Activated B cell treated with CpG ODN at 0.5 μM for 24 hours (primary cell): ENCODE measurements at regions not wholly inside any gene's neighbourhood (a gene's known extent, or its start where the extent isn't known, plus 50 kb on each side); places are given as distances from the start of the nearest gene placed in this dataset.
A peak's percentile ranks its signal among the peaks of the same experiment; 100 is the strongest.

ENCODE experiments used
- ATAC-seq: fragments of 200-7000 bp; cut with Tn5 transposase; one replicate; pipeline ENCODE4 v1.10.0; 2021; ENCODE audit warnings: low read depth, mild to moderate bottlenecking, moderate library complexity
- CTCF ChIA-PET: fragments of 350-600 bp; sonication (Branson Sonifier 250); formaldehyde crosslinking; loops from one replicate; lab custom pipeline; 2021; ENCODE audit warnings: antibody characterized with exemption; lab: Charles Lee
- POLR2A ChIA-PET: fragments of 350-600 bp; sonication (Branson Sonifier 250); formaldehyde crosslinking; loops from one replicate; lab custom pipeline; 2021; ENCODE audit warnings: antibody characterized with exemption; lab: Charles Lee
- DNase-seq: peaks from one replicate; pipeline ENCODE4 v3.0.0; 2022
- H3K27ac Mint-ChIP-seq: one replicate; pipeline ENCODE4 v1.8.0; 2020; ENCODE audit warnings: mixed read lengths
- H3K27me3 Mint-ChIP-seq: one replicate; pipeline ENCODE4 v1.8.0; 2021; ENCODE audit warnings: mixed read lengths
- H3K36me3 Mint-ChIP-seq: one replicate; pipeline ENCODE4 v1.8.0; 2021; ENCODE audit warnings: low read depth, mixed read lengths
- H3K4me1 Mint-ChIP-seq: one replicate; pipeline ENCODE4 v1.8.0; 2021; ENCODE audit warnings: mixed read lengths
- H3K4me3 Mint-ChIP-seq: one replicate; pipeline ENCODE4 v1.8.0; 2020; ENCODE audit warnings: mild to moderate bottlenecking, mixed read lengths
- H3K9me3 Mint-ChIP-seq: one replicate; pipeline ENCODE4 v1.8.0; 2020; ENCODE audit warnings: mixed read lengths
- intact Hi-C: fragments of 100-400 bp; cut with micrococcal nuclease; formaldehyde crosslinking; loops from one replicate; pipeline ENCODE4 v1.15.1; 2024
- TF ChIP-seq, protein P1 (sequence below): fragments of 200-600 bp; IDR thresholded peaks from one replicate; pipeline ENCODE4 v1.8.0; 2022; ENCODE audit warnings: antibody characterized with exemption, mild to moderate bottlenecking

DNA sequence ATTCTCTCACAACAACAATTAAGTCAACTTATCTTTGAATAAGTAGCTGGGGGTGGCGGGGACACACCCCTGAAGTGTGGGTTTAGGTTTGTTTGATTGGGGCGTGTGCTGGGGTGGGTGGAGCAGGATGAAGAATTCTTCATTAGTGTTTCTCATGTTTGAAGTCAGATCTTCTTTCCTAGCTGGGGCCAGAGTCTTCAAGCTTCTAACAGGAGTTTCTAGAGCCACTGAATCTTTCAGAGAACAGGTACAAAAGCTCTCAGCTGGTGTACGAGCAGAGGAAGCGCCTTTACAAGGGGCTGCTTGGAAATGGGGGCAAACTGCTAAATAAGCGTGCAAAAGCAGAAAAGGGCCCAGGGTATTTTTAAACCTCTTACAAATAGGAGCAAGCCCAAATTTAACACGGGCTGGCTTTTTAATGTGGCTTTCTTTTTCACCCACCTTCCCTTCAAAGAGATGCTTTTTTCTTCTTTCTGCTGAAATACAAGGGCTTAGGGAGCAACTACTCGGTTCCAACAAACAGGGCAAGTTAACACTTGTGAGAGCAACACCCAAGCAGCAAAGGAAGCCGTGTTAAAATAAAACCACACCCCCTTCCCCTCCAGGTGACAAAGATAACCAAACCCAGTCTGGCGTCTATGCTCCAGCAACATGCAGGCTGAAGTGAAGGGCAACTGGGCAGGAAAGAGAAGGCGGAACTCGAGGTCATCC lies 86.9 kb upstream of the RASGRP1 start:
- intact Hi-C loops: loop anchor here (1.0 kb wide), 5 partner anchors 9 to 87 kb away; partner anchors contain the start of gene RASGRP1
- H3K4me1 Mint-ChIP-seq: peaks cover 58% of the 10 kb centered on the region

GRCh38 chr15:38652183-38652794 lies 87.7 kb upstream of the RASGRP1 start:
- Mint-ChIP-seq H3K27me3 (no peaks in the 10 kb centered on the region), H3K27ac (peak overlapping the region; percentile 89), H3K4me1 (peaks cover 55% of the 10 kb centered on the region), H3K9me3 (no peaks in the 10 kb centered on the region), H3K4me3 (peak overlapping the region; percentile 72), H3K36me3 (no peaks in the 10 kb centered on the region)
- ChIA-PET POLR2A (interaction anchor here (0.8 to 5.6 kb wide), 5 partner anchors 20 to 88 kb away, joined by 3 to 76 read pairs (median 13); partner anchors contain the start of gene RASGRP1), CTCF (interaction anchor here (0.6 to 6.7 kb wide), 10 partner anchors 9 to 445 kb away, joined by 3 to 45 read pairs (median 3); partner anchors contain the start of gene RASGRP1)
- DNase-seq: no peak
- intact Hi-C loops: no loop called here
- ATAC-seq: peak; percentile 30
- TF ChIP-seq, protein P1, sequence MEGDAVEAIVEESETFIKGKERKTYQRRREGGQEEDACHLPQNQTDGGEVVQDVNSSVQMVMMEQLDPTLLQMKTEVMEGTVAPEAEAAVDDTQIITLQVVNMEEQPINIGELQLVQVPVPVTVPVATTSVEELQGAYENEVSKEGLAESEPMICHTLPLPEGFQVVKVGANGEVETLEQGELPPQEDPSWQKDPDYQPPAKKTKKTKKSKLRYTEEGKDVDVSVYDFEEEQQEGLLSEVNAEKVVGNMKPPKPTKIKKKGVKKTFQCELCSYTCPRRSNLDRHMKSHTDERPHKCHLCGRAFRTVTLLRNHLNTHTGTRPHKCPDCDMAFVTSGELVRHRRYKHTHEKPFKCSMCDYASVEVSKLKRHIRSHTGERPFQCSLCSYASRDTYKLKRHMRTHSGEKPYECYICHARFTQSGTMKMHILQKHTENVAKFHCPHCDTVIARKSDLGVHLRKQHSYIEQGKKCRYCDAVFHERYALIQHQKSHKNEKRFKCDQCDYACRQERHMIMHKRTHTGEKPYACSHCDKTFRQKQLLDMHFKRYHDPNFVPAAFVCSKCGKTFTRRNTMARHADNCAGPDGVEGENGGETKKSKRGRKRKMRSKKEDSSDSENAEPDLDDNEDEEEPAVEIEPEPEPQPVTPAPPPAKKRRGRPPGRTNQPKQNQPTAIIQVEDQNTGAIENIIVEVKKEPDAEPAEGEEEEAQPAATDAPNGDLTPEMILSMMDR: no peak

More for the DNA sequence above, 86.9 kb upstream of the RASGRP1 start:
- DNase-seq: no peak
- POLR2A ChIA-PET: interaction anchor here (0.9 to 5.6 kb wide), 7 partner anchors 15 to 197 kb away, joined by 3 to 76 read pairs (median 13); partner anchors contain the start of genes FAM98B and RASGRP1
- peak overlapping the region; percentile 89 for H3K27ac Mint-ChIP-seq
- CTCF ChIA-PET: interaction anchor here (0.6 to 6.7 kb wide), 10 partner anchors 8 to 444 kb away, joined by 3 to 45 read pairs (median 4); partner anchors contain the start of gene RASGRP1
- H3K27me3 Mint-ChIP-seq: no peaks in the 10 kb centered on the region
- no peaks in the 10 kb centered on the region for H3K9me3 Mint-ChIP-seq
- peak overlapping the region; percentile 72 for H3K4me3 Mint-ChIP-seq
- TF ChIP-seq, protein P1: no peak
- peak; percentile 64 for ATAC-seq
- no peaks in the 10 kb centered on the region for H3K36me3 Mint-ChIP-seq

DNA sequence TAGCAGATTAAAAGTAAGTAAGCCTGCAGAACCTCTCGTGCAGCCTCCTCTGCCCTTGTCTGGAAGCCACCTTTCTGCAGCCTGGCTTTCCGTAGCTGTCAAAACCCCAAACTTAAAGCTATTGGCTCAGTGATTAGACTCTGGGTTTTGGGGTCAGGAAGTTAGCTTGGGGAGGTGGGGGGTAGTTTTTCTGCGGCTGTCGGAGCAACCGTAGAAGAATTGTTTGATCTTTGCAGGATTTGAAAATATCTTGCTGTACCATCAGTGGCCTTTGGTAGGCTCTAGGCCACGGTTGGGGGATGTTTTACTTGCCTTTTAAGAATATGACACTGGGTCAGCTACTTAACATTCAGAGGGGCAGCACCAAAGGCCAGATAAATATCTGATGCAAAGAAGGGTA lies 88.4 kb upstream of the RASGRP1 start:
- H3K36me3 Mint-ChIP-seq: no peaks in the 10 kb centered on the region
- peak overlapping the region; percentile 42 for H3K27ac Mint-ChIP-seq
- ATAC-seq (no peak), DNase-seq (no peak)
- ChIA-PET POLR2A (interaction anchor here (0.8 to 5.6 kb wide), 5 partner anchors 19 to 89 kb away, joined by 3 to 76 read pairs (median 13); partner anchors contain the start of gene RASGRP1), CTCF (interaction anchor here (0.7 to 6.7 kb wide), 6 partner anchors 12 to 89 kb away, joined by 3 to 45 read pairs (median 4); no protein-coding TSS in a partner anchor)
- H3K4me1 Mint-ChIP-seq: peaks cover 51% of the 10 kb centered on the region
- TF ChIP-seq, protein P1: no peak
- no peaks in the 10 kb centered on the region for H3K27me3 Mint-ChIP-seq
- intact Hi-C loops: no loop called here
- H3K4me3 Mint-ChIP-seq: peak overlapping the region; percentile 44
- no peaks in the 10 kb centered on the region for H3K9me3 Mint-ChIP-seq

- no peaks in the 10 kb centered on the region for H3K27me3 Mint-ChIP-seq
- H3K36me3 Mint-ChIP-seq: no peaks in the 10 kb centered on the region
- CTCF ChIA-PET: interaction anchor here (1.1 kb wide), 1 partner anchor 24 kb away, joined by 3 read pairs; no protein-coding TSS in a partner anchor
- TF ChIP-seq, protein P1: no peak
- peaks cover 21% of the 10 kb centered on the region for H3K4me1 Mint-ChIP-seq
- DNase-seq (no peak), ATAC-seq (no peak)
- no peaks in the 10 kb centered on the region for H3K9me3 Mint-ChIP-seq
- H3K4me3 Mint-ChIP-seq: no peak overlapping the region
- POLR2A ChIA-PET: no interaction called here
- no peak overlapping the region for H3K27ac Mint-ChIP-seq
- intact Hi-C loops: no loop called here
Observed at GRCh38 chr15:38658431-38658830, 93.8 kb upstream of the RASGRP1 start.
